ENCODE measurements at regions not wholly inside any gene's neighbourhood (a gene's known extent, or its start where the extent isn't known, plus 50 kb on each side); places are given as distances from the start of the nearest gene placed in this dataset.

DNA sequence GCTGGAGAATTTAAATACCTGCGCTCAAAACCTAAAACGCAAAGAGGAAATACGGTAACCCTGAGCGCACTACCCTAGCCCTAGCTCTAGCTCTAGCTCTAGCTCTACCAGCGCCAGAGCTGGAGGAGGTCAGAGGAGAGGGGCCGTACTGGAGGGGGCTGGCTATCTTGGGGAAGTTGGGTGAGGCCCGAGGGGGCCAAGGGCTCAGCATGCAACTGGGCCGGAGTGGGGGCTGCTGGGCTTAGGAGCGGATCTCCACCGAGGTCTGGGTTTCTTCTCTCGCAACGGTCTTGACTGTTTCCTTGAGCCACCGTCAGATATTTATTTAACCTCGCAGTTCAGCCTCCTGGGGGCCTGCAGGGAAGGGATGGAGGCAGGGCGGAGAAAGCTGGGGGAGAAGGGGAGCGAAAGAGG, 91.0 kb downstream of the NCR2 start:
- TF ChIP-seq, protein P1, sequence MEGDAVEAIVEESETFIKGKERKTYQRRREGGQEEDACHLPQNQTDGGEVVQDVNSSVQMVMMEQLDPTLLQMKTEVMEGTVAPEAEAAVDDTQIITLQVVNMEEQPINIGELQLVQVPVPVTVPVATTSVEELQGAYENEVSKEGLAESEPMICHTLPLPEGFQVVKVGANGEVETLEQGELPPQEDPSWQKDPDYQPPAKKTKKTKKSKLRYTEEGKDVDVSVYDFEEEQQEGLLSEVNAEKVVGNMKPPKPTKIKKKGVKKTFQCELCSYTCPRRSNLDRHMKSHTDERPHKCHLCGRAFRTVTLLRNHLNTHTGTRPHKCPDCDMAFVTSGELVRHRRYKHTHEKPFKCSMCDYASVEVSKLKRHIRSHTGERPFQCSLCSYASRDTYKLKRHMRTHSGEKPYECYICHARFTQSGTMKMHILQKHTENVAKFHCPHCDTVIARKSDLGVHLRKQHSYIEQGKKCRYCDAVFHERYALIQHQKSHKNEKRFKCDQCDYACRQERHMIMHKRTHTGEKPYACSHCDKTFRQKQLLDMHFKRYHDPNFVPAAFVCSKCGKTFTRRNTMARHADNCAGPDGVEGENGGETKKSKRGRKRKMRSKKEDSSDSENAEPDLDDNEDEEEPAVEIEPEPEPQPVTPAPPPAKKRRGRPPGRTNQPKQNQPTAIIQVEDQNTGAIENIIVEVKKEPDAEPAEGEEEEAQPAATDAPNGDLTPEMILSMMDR (IDR thresholded peaks at IDR 0.05), result no peak
- TF ChIP-seq POLR2A (IDR thresholded peaks at IDR 0.05) (no peak), POLR2AphosphoS5 (IDR thresholded peaks at IDR 0.05) (no peak), EP300 (IDR thresholded peaks at IDR 0.05) (no peak)

All from gastroesophageal sphincter (tissue), 3 donors.